Endothelial cell of umbilical vein (primary cell): ENCODE measurements at regions not wholly inside any gene's neighbourhood (a gene's known extent, or its start where the extent isn't known, plus 50 kb on each side); places are given as distances from the start of the nearest gene placed in this dataset.

ENCODE experiments used
- EZH2 ChIP-seq: IDR thresholded peaks from 2 replicates; pipeline ENCODE4 v1.6.1; 2012; ENCODE audit warnings: borderline replicate concordance, low read depth, mild to moderate bottlenecking, moderate library complexity, low read length, inconsistent platforms; ENCODE audit not compliant: severe bottlenecking
- MAX ChIP-seq: IDR thresholded peaks from 2 replicates; pipeline ENCODE4 v1.6.1; 2011; ENCODE audit not compliant: insufficient read depth, insufficient read length
- POLR2A ChIP-seq: IDR thresholded peaks from 2 replicates; pipeline ENCODE4 v1.6.1; 2012; ENCODE audit warnings: low read depth, mild to moderate bottlenecking, control low read depth, low read length
- POLR2AphosphoS5 ChIP-seq: IDR thresholded peaks from 2 replicates; pipeline ENCODE4 v1.6.1; 2012; ENCODE audit warnings: low read depth, mild to moderate bottlenecking, control low read depth, low read length, moderate library complexity; ENCODE audit not compliant: insufficient read depth
- TF ChIP-seq, protein P1 (sequence below), 2 donors: IDR thresholded peaks; 1 replicate in 1 of 2; 2 replicates in 1 of 2; pipeline ENCODE4 v1.5.1; 2011; ENCODE audit warnings: low read length in 2 of 2, mild to moderate bottlenecking in 2 of 2, moderate library complexity in 2 of 2, control low read depth in 1 of 2, inconsistent platforms in 1 of 2, low read depth in 1 of 2; ENCODE audit not compliant: insufficient read depth in 1 of 2; ENCODE audit errors: extremely low read depth in 1 of 2

DNA sequence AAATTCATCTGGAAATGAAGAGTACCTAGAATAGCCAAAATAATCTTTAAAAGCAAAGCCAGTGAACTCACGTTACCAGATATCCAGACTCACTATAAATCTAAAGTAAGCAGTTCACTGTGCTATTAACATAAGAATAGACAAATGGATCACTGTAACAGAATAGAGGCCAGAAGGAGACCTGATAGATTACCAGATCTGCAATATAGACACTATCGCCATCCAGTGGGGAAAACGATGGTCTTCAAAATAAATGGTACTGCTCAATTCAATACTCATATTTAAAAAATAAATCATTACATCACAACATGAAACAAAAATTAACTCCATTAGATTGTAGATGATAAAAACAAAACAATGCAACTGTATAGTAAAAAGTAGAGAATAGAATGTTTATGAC lies 158.6 kb upstream of the CDH8 start:
- TF ChIP-seq, protein P1, sequence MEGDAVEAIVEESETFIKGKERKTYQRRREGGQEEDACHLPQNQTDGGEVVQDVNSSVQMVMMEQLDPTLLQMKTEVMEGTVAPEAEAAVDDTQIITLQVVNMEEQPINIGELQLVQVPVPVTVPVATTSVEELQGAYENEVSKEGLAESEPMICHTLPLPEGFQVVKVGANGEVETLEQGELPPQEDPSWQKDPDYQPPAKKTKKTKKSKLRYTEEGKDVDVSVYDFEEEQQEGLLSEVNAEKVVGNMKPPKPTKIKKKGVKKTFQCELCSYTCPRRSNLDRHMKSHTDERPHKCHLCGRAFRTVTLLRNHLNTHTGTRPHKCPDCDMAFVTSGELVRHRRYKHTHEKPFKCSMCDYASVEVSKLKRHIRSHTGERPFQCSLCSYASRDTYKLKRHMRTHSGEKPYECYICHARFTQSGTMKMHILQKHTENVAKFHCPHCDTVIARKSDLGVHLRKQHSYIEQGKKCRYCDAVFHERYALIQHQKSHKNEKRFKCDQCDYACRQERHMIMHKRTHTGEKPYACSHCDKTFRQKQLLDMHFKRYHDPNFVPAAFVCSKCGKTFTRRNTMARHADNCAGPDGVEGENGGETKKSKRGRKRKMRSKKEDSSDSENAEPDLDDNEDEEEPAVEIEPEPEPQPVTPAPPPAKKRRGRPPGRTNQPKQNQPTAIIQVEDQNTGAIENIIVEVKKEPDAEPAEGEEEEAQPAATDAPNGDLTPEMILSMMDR (IDR thresholded peaks at IDR 0.05; ENCODE audit: extremely low read depth in 1 of 2, insufficient read depth in 1 of 2, low read depth in 1 of 2, low read length in 2 of 2): no peak
- TF ChIP-seq MAX (no peak), EZH2 (no peak), POLR2AphosphoS5 (no peak), POLR2A (no peak)
